ENCODE measurements at regions not wholly inside any gene's neighbourhood (a gene's known extent, or its start where the extent isn't known, plus 50 kb on each side); places are given as distances from the start of the nearest gene placed in this dataset.

DNA sequence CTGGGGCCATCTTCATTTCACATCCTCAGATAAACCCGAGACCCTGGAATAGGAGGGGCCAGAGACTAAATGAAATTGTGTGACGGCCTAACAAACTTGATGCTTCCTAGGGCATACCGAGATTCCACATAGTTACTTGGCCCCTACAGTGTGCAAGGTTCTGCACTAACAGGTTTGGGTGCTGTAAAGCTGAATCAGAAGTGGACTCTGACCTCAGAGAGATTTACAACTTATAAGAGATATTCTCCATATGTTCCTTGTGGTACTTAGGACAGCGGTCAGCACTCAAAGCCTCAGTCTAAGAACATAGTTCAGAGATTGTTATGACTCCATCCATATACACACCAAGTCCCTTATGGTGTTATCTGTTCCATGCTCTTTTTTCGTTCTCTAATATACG is 55.1 kb upstream of the FHIP2A start:
- no peak for TF ChIP-seq POLR2A (IDR thresholded peaks at IDR 0.05)
- TF ChIP-seq CTCF (IDR thresholded peaks at IDR 0.05) = no peak
- no peak for TF ChIP-seq EP300 (IDR thresholded peaks at IDR 0.05)
- TF ChIP-seq POLR2AphosphoS5 (IDR thresholded peaks at IDR 0.05) = no peak

Measured in gastroesophageal sphincter (tissue), 3 donors.